ENCODE measurements at regions not wholly inside any gene's neighbourhood (a gene's known extent, or its start where the extent isn't known, plus 50 kb on each side); places are given as distances from the start of the nearest gene placed in this dataset.

DNA sequence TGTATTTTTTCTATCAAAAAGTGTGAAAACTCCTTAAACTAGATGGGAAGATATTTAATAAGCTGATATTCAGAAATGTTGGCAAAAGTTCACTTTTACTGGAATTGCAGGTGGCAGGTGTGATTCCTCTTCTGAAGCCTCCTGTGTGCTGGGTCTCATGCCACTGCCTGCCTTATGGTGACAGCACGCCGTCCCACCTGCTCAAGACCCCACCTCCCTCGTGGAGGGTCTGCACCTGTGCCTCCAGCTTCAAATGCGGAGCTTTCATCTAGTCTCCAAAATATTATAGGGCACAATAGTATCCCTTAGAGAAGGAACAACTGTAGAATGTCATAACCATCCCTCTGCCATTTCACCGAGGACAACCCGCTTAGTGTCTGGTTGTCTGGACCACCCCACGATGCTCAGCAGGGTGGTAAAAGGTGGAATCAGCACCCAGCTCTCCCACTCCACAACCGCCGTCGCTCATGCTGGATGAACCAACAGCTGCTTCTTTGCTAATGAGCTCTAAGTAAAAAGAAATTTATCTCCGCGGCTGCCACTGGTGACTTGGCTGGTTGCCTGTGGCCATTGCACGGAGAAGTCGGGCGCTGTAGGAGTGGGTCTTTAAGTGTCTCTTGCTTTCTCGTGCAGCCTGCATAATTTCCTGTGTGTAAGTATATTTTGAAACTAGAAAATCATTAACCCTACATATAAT lies 119.3 kb upstream of the TCERG1L start:
- TF ChIP-seq POLR2A (IDR thresholded peaks at IDR 0.05), result no peak
- TF ChIP-seq, protein P1, sequence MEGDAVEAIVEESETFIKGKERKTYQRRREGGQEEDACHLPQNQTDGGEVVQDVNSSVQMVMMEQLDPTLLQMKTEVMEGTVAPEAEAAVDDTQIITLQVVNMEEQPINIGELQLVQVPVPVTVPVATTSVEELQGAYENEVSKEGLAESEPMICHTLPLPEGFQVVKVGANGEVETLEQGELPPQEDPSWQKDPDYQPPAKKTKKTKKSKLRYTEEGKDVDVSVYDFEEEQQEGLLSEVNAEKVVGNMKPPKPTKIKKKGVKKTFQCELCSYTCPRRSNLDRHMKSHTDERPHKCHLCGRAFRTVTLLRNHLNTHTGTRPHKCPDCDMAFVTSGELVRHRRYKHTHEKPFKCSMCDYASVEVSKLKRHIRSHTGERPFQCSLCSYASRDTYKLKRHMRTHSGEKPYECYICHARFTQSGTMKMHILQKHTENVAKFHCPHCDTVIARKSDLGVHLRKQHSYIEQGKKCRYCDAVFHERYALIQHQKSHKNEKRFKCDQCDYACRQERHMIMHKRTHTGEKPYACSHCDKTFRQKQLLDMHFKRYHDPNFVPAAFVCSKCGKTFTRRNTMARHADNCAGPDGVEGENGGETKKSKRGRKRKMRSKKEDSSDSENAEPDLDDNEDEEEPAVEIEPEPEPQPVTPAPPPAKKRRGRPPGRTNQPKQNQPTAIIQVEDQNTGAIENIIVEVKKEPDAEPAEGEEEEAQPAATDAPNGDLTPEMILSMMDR (IDR thresholded peaks at IDR 0.05), result no peak
- 65 to 68% methylated on average over 16 of the region's 16 CpGs for WGBS, 2 donors
- no peak overlapping the region for H3K4me3 ChIP-seq (ENCODE audit: low read depth, poor library complexity, severe bottlenecking)
- intact Hi-C loops (cut with DNase I; ENCODE audit: low total_unique reads), result no loop called here
- DNase-seq (ENCODE audit: low spot score in 2 of 2), result no peak

DNA sequence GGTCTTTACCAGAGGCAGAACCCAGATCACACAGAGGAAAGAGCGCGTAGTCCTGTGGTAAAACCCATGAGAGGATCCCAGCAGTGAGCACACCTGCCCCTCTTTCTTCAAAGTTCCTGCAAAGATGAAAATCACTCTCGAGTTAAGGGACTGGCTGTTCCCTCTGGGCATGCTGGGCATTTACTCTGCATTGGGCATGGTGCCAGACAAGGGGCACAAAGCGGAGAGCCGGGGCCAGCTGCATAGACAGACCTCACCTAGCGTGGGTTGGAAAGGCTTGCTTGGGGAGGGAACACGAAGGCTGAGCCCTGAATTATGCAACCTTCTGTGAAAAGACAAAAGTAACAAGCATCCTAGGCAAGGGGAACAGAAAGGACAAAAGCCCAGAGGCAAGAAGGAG lies 120.0 kb upstream of the TCERG1L start:
- no peak for TF ChIP-seq POLR2A (IDR thresholded peaks at IDR 0.05)
- TF ChIP-seq, protein P1 (IDR thresholded peaks at IDR 0.05), result no peak
- 49 to 57% methylated on average over 7 of the region's 7 CpGs for WGBS, 2 donors
- intact Hi-C loops (cut with DNase I; ENCODE audit: low total_unique reads), result no loop called here
- no peak overlapping the region for H3K4me3 ChIP-seq (ENCODE audit: low read depth, poor library complexity, severe bottlenecking)
- no peak for DNase-seq (ENCODE audit: low spot score in 2 of 2)

DNA sequence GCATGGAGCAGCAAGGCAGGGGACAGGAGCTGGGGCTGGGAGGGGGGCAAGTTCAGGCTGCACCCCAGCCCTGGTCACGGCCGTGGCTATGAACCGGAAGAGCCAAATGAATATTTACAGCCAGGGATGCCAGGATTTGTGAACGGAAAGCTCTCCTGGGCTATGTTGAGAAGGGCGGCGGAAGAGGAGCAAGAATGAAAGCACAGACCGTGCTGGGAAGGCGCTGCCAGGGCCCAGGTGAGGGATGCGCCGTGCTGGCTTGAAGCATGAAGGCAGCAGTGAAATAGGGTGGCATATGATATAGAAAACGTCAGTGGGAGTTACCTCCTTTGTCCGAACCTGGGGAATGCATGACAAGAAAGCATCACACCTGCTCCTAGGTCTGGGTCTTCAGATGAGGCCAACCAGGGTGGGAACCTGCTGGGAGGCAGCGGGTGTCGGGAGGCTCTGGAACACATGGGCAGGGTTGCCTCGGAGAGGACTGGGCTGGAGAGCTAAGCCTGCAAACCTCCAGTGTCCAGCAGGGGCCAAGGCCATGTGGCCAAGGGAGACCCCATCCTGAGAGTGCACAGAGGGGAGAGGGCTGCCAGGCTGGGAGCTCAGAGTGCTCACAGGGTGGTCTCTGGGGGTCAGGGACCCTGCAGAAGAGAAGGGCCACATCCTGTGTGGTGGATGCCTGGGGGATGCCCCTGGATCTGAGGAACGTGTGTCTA lies 120.6 kb upstream of the TCERG1L start:
- intact Hi-C loops (cut with DNase I; ENCODE audit: low total_unique reads), result no loop called here
- 74 to 75% methylated on average over 15 to 16 of the region's 16 CpGs for WGBS, 2 donors
- H3K4me3 ChIP-seq (ENCODE audit: low read depth, poor library complexity, severe bottlenecking), result no peak overlapping the region
- DNase-seq (ENCODE audit: low spot score in 2 of 2), result no peak
- TF ChIP-seq, protein P1 (IDR thresholded peaks at IDR 0.05), result no peak
- no peak for TF ChIP-seq POLR2A (IDR thresholded peaks at IDR 0.05)

DNA sequence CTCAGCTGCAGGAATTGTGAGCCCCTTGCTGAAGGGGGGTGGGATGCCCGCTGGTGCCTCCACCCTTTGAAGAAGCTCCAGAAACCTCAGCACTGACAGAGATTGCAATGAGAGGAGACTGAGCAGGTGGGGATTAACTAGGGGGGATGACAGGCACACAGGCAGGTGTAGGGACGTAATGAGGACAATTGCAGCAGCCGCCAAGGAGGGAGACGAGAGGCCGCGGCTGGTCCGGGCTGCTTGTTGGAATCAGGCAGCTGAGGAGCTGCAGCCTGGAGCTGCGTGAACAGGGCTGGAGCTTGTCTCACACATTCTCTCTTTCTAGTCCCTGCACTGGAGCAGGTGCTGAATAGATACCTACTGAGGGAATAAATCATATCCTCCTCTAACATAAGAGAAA lies 122.0 kb upstream of the TCERG1L start:
- no peak overlapping the region for H3K4me3 ChIP-seq (ENCODE audit: low read depth, poor library complexity, severe bottlenecking)
- DNase-seq (ENCODE audit: low spot score in 2 of 2), result no peak
- intact Hi-C loops (cut with DNase I; ENCODE audit: low total_unique reads), result no loop called here
- WGBS, 2 donors, result 75 to 76% methylated on average over 8 of the region's 8 CpGs
- TF ChIP-seq, protein P1 (IDR thresholded peaks at IDR 0.05), result no peak
- TF ChIP-seq POLR2A (IDR thresholded peaks at IDR 0.05), result no peak

DNA sequence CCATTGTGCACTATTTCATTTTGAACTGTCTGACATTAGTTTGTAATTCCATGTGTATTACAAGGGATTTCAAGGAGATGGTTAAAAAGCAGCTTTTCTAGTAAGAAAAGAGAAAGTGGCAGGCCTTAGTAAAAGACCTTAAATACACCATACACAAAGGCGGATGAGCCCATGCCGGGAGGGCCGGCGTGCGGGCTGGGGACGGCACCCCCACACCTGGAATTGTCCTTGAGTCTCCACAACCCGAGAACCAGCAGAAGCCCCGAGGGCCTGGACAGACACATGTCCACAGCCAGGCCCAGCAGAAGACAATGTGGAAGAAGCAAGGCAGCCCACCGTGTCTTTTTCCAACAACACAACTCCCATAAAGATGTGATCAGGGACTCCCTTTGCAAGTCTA lies 123.7 kb upstream of the TCERG1L start:
- H3K4me3 ChIP-seq (ENCODE audit: low read depth, poor library complexity, severe bottlenecking), result no peak overlapping the region
- no peak for DNase-seq (ENCODE audit: low spot score in 2 of 2)
- WGBS, 2 donors, result 86 to 87% methylated on average over 9 of the region's 9 CpGs
- intact Hi-C loops (cut with DNase I; ENCODE audit: low total_unique reads), result no loop called here
- TF ChIP-seq, protein P1 (IDR thresholded peaks at IDR 0.05), result no peak
- TF ChIP-seq POLR2A (IDR thresholded peaks at IDR 0.05), result no peak
